IPS DF 4.7 (cell line): ENCODE measurements at regions not wholly inside any gene's neighbourhood (a gene's known extent, or its start where the extent isn't known, plus 50 kb on each side); places are given as distances from the start of the nearest gene placed in this dataset.
"Not testable (repeated sequence)": the region's sequence is repeated elsewhere in the genome, so short reads cannot be mapped to it uniquely, and the experiment has no call there.

ENCODE experiments used
- DNase-seq: peaks from one replicate; pipeline ENCODE4 v3.0.0-alpha.2; 2013; ENCODE audit warnings: low spot score; ENCODE audit errors: extremely low read depth

- no peak for DNase-seq
These were observed 598.5 kb downstream of the BNC2 start for GRCh38 chr9:16271967-16272366.

- no peak for DNase-seq
These were observed 597.7 kb downstream of the BNC2 start for GRCh38 chr9:16272776-16273175.

- DNase-seq: no peak
These were observed 594.5 kb downstream of the BNC2 start for GRCh38 chr9:16275795-16276624.

- DNase-seq: no peak
These were observed 593.6 kb downstream of the BNC2 start for GRCh38 chr9:16276866-16277265.

- no peak for DNase-seq
These were observed 593.0 kb downstream of the BNC2 start for GRCh38 chr9:16277471-16277960.

- no peak for DNase-seq
These were observed 592.0 kb downstream of the BNC2 start for GRCh38 chr9:16278326-16278999.

GRCh38 chr9:16281707-16282106 is 588.8 kb downstream of the BNC2 start:
- DNase-seq: no peak

- DNase-seq: no peak
These were observed 588.3 kb downstream of the BNC2 start for GRCh38 chr9:16282216-16282615.

GRCh38 chr9:16282718-16283117 is 587.8 kb downstream of the BNC2 start:
- no peak for DNase-seq

GRCh38 chr9:16286160-16286559 is 584.3 kb downstream of the BNC2 start:
- no peak for DNase-seq

- DNase-seq: no peak
These were observed 580.8 kb downstream of the BNC2 start for GRCh38 chr9:16289639-16290038.

- no peak for DNase-seq
These were observed 580.3 kb downstream of the BNC2 start for GRCh38 chr9:16290169-16290568.

- no peak for DNase-seq
These were observed 578.5 kb downstream of the BNC2 start for GRCh38 chr9:16291921-16292320.

- no peak for DNase-seq
These were observed 576.9 kb downstream of the BNC2 start for GRCh38 chr9:16293610-16294009.

- DNase-seq: no peak
These were observed 576.2 kb downstream of the BNC2 start for GRCh38 chr9:16294133-16294770.

GRCh38 chr9:16294940-16295339 is 575.5 kb downstream of the BNC2 start:
- not testable (repeated sequence) for DNase-seq

- DNase-seq: not testable (repeated sequence)
These were observed 571.1 kb downstream of the BNC2 start for GRCh38 chr9:16299368-16299767.

GRCh38 chr9:16303506-16303905 is 567.0 kb downstream of the BNC2 start:
- no peak for DNase-seq

- no peak for DNase-seq
These were observed 566.2 kb downstream of the BNC2 start for GRCh38 chr9:16304301-16304700.

GRCh38 chr9:16306586-16306985 is 563.9 kb downstream of the BNC2 start:
- DNase-seq: no peak

- no peak for DNase-seq
These were observed 562.8 kb downstream of the BNC2 start for GRCh38 chr9:16307626-16308195.

GRCh38 chr9:16308645-16309044 is 561.8 kb downstream of the BNC2 start:
- no peak for DNase-seq
